Fibroblast of pulmonary artery (primary cell): ENCODE measurements at regions not wholly inside any gene's neighbourhood (a gene's known extent, or its start where the extent isn't known, plus 50 kb on each side); places are given as distances from the start of the nearest gene placed in this dataset.

ENCODE experiments used
- DNase-seq: peaks from one replicate; pipeline ENCODE4 v3.0.0-alpha.2; 2010; ENCODE audit warnings: low read depth
- H3K4me3 ChIP-seq: replicated peaks from 2 replicates; pipeline ENCODE4 v1.5.1; 2011; ENCODE audit warnings: low read depth, mild to moderate bottlenecking, control low read depth, low read length, moderate library complexity
- TF ChIP-seq, protein P1 (sequence below): IDR thresholded peaks from 2 replicates; pipeline ENCODE4 v1.5.1; 2011; ENCODE audit warnings: mild to moderate bottlenecking, control low read depth, low read length, inconsistent platforms; ENCODE audit errors: missing control alignments

DNA sequence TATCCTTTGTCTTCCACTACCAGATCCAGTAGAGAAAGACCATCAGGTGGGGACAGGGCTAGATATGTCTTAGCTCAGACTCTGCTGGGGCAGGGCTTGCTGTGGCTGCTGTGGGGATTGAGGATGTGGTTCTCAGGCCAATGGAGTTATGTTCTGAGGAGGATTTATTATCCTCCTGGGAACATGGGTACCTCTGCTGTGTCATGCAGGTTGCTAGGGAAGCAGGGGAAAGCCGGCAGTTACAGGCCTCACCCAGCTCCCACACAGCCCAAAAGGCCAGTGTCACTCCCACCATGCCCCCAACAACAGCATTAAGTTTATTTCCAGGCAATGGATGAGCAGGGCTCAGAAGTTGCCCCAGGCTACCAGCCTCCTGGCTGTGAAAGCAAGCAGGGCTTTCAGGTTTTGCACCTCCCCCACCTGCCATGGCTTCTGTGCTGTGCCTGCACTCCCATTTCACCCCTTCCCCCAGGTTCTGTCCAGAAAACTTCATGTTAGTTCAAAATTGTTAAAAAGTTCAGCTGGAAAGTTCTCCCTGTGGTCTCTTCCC lies 879.9 kb downstream of the ARAP2 start:
- TF ChIP-seq, protein P1, sequence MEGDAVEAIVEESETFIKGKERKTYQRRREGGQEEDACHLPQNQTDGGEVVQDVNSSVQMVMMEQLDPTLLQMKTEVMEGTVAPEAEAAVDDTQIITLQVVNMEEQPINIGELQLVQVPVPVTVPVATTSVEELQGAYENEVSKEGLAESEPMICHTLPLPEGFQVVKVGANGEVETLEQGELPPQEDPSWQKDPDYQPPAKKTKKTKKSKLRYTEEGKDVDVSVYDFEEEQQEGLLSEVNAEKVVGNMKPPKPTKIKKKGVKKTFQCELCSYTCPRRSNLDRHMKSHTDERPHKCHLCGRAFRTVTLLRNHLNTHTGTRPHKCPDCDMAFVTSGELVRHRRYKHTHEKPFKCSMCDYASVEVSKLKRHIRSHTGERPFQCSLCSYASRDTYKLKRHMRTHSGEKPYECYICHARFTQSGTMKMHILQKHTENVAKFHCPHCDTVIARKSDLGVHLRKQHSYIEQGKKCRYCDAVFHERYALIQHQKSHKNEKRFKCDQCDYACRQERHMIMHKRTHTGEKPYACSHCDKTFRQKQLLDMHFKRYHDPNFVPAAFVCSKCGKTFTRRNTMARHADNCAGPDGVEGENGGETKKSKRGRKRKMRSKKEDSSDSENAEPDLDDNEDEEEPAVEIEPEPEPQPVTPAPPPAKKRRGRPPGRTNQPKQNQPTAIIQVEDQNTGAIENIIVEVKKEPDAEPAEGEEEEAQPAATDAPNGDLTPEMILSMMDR: no peak
- no peak for DNase-seq
- H3K4me3 ChIP-seq: no peak overlapping the region

DNA sequence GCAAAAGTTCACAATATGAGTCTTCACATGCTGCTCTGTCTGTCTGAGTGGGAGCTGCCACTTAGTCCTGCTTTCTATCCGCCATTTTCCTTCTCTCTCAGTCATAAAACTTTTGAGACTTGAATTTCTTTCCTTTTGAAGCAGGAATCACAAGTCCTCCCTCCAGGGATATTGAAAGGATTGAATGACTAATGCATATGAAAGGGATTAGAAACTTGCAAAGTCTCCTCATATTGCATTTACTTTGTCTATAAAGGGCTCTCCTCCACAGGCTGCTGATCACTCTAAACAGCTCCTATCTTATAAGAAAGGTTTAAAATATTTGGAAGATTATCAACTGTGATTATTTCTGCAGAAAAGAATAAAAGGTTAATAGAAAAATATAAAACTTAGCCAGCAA lies 879.1 kb downstream of the ARAP2 start:
- TF ChIP-seq, protein P1: no peak
- H3K4me3 ChIP-seq: no peak overlapping the region

DNA sequence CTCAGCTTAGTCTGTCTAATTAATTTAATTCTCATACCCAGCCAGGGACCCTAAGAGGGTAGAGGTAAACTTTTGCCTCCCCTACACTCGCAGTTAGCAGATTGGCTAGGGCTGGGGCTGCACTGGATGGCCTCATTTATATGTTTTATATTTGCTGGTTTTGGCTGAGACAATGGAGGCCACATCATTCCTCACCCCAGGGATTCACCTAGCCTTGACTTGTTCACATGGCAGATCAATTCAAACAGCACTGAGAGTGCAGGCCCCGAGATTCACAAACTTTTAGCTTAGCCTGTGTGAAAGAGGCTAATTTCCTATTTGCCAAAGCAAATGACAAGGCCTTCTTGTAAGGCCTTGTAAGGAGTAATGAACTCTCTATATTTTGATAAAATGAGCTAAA lies 844.4 kb downstream of the ARAP2 start:
- TF ChIP-seq, protein P1: no peak

More for the DNA sequence above, 879.1 kb downstream of the ARAP2 start:
- no peak for DNase-seq

DNA sequence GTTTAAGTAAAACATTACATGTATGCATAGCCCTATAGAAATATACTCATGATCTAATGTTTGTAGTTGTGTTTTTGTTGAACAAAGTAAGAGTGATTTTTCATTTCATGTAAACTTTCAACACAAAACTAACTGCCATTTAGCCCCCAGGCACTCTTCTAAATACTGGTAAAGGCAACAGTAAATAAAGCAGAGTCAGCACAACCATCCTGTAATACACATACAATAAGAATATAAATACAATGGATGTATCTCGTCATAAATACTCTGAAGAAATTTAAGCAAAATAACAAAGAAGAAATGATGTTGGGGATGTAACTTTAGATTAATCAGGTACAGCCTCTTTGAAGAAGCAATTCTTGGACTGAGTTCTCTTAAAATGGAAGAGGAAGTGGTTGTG lies 821.2 kb downstream of the ARAP2 start:
- TF ChIP-seq, protein P1: no peak
- no peak overlapping the region for H3K4me3 ChIP-seq
- no peak for DNase-seq

More for the DNA sequence above, 844.4 kb downstream of the ARAP2 start:
- H3K4me3 ChIP-seq: no peak overlapping the region
- DNase-seq: no peak

DNA sequence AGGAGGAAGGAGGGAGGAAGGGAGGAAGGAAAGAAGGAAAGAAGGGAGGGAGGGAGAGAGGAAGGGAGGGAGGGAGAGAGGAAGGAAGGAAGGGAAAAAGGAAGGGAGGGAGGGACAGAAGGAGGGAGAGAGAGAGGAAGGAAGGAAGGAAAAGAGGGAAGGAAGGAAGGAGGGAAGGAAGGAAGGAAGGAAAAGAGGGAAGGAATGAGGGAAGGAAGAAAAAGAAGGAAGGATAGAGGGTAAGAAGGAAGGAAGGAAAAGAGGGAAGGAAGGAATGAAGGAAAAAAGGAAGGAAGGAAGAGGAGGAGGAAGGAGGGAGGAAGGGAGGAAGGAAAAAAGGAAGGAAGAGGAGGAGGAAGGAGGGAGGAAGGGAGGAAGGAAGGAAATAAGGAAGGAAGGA lies 796.8 kb downstream of the ARAP2 start:
- TF ChIP-seq, protein P1: no peak
- no peak overlapping the region for H3K4me3 ChIP-seq
- DNase-seq: no peak

DNA sequence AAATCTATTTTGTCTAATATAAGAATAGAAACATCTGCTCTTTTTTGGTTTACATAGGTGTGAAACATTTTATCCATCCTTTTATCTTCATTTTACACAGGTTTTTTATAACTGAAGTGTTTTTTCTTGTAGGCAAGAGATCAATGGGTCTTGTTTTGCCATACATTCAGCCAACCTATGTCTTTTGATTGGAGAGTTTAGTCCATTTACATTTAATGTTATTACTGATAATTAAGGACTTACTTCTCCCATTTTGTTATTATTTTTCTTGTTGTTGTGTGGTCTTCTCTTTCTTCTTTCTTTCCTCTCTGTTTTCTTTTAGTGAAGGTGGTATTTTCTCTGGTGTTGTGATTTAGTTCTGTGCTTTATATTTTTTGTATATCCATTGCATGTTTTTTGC lies 785.3 kb downstream of the ARAP2 start:
- H3K4me3 ChIP-seq: no peak overlapping the region
- no peak for DNase-seq
- TF ChIP-seq, protein P1: no peak

DNA sequence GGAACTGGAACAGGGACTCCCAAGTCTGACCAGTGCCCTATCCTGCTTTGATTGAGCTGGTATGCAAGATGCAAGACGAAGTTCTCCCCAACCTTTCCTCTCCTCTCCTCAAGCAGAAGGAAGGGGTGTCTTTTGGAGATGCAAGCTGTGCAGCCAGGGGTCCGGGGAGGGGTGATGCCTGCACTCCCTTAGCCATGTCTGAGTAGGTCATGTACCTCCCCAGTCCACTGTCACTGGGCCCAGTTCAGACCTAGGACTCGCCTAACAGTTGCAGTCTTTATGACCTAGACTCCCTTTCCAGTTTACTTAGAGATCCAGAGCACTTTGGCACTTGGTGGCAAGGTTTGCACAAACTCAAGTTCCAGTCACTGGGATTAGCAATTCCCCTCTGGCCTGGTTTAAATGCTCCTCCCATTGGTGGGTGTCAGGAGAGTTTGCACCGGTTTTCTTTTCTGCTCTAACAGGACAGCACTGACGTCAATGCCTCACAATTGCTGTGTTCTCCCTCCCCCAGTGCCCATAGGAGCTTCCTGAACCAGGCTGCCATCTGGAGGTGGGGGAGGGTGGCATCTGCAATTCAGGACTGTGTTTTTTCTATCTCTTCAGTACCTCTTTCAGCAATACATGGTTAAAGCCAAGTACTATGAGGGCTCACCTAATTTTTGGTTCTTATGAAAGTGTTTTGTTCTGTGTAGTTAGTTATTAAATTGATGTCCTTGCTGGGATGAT lies 782.2 kb downstream of the ARAP2 start:
- no peak for DNase-seq
- TF ChIP-seq, protein P1: no peak
- no peak overlapping the region for H3K4me3 ChIP-seq
